HG02840 (cell line): ENCODE measurements at regions not wholly inside any gene's neighbourhood (a gene's known extent, or its start where the extent isn't known, plus 50 kb on each side); places are given as distances from the start of the nearest gene placed in this dataset.
"Not testable (repeated sequence)": the region's sequence is repeated elsewhere in the genome, so short reads cannot be mapped to it uniquely, and the experiment has no call there.

Experiments
- ATAC-seq: cut with Tn5 transposase; IDR thresholded peaks from one replicate; pipeline ENCODE4 v1.9.1; 2021; ENCODE audit warnings: mild to moderate bottlenecking, moderate library complexity, moderate number of reproducible peaks; ENCODE audit not compliant: unreplicated experiment, low FRiP score

- ATAC-seq, result no peak
Observed at GRCh38 chr17:77555121-77555591, 403.3 kb upstream of the TNRC6C start.

DNA sequence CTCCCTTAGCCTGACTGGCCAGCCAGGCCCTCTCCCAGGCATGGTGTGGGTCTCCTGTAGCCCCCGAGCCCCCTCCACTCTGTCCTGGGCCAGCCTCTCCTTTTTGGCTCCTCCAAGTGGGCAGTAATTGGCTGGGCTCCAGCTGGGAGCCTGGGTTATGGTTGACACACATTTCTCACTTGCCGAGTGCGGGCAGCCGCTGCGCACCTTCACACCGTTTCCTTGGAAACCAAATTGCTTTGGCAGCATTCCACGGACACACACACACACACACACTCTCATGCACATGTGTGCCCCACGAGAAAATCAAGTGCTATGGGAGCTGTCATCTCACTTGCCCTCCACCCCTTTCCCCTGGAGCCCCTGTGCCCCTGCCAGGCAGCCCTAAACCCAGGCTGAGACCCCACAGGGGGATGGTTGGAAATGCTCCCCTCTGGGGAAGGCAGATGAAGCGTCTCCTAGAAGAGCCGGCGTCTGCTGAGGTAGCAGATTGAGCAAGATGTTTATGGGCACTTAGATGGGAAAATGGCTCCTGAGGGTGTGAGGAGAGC is 402.7 kb upstream of the TNRC6C start:
- ATAC-seq, result no peak

DNA sequence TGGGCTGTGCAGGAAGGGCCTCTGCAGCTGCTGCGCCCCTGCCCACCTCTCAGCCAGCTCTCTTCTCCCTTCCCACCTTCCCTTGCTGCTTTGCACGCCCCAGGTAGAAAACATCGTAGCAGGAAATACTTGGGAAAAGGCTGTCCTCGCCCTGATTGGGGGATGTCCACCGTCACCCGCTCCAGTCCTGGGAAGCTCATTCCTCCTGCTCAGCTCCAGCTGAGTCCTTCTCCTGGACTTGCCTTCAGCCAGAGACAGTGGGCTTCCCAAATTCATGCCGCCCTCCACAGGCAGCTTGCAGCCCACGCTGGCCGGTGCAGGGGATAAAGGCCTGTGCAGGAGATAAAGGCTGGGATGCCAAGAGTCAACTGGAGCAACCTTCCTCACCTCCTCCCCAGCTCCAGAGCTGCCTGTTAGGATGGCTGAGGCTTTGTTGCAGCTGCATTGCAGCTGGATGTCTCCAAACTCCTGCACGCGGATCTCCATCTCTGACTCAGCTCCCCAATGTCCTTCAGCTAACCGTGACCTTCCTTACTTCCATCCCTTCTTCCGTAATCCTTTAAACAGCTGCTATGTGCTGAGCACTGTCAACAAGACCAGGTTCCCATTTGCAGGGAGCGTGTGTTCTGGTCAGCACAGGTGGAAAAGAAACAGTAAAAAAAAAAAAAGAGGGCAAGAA is 402.0 kb upstream of the TNRC6C start:
- ATAC-seq, result no peak

GRCh38 chr17:77558846-77559626 is 399.5 kb upstream of the TNRC6C start:
- no peak for ATAC-seq

GRCh38 chr17:77560381-77560780 is 398.1 kb upstream of the TNRC6C start:
- ATAC-seq, result no peak

DNA sequence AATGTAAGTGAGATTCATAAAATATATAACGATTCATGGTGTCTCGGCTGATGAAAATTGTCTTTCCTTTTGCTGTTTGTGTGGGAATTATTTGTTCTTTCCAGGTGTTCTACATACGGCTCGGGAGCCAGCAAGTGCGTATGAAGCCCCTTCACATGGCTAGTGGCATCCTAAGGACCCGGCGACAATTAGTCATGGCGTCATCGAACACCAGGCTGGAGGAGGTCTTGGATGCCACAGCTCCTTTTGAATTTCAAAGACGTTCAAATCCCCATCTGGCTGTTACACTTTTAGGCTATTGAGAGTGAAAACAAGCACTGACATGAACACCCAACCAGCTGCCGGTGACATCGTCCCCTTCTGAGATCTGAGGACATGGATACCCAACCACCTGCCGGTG is 397.7 kb upstream of the TNRC6C start:
- ATAC-seq, result no peak

DNA sequence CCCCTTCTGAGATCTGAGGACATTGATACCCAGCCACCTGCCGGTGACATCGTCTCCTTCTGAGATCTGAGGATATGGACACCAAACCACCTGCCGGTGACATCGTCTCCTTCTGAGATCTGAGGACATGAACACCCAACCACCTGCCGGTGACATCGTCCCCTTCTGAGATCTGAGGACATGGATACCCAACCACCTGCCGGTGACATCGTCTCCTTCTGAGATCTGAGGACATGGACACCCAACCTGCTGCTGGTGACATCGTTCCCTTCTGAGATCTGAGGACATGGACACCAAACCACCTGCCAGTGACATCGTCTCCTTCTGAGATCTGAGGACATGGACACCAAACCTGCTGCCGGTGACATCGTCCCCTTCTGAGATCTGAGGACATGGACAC is 396.1 kb upstream of the TNRC6C start:
- ATAC-seq, result not testable (repeated sequence)

DNA sequence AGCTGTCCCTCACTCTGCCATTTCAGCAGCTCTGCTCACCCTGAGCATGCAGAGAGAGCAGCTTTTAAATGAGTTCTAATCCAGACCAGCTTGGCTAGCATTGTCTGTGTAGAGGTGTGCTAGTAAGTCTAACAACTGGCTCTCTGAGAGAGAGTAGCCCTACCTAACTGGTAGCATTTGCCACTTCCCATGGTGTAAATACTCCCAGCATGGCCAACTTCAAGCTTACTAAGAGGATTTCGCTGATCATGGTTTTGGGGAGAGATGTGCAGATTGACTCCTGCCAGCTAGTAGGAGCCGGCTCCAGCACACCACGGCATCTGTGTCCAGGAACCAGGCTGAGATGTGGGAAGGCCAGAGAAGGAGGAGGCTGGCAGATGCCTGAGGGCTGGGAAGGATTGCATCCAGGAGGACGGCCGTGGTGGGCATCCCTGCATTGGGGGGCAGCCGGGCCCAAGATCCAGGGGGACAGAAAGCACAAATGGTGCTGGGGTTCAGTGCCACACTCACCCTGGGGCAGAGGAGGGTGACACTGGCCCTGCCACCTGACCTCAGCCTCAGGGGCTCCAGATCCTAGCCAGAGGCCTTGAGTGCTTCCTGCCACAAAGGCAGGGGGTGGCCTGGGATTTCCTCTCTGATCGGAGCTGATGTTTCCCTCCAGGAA is 394.9 kb upstream of the TNRC6C start:
- ATAC-seq, result no peak

- no peak for ATAC-seq
Observed at GRCh38 chr17:77564278-77564920, 394.1 kb upstream of the TNRC6C start.

DNA sequence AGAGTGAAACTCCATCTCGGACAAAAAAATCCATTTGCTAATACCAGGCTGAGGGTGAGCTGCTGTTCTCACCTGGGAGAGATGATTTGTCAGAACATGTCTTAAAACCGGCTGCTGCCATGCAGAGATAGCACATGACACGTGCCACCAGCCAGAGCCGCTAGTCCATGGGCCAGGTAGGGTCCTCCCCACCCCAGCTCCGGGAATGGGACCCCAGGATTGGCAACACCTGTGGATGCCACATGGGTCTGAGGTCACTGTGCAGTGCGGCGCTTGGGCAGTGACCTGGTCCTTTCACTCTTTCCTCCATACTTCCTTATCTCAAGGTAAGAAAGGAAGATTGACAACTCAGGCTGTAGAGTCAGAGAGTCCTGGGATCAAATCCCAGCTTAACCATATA is 393.3 kb upstream of the TNRC6C start:
- no peak for ATAC-seq

GRCh38 chr17:77566151-77566550 is 392.4 kb upstream of the TNRC6C start:
- no peak for ATAC-seq

GRCh38 chr17:77566566-77567138 is 391.9 kb upstream of the TNRC6C start:
- ATAC-seq, result no peak

- ATAC-seq, result no peak
Observed at GRCh38 chr17:77568540-77568939, 390.0 kb upstream of the TNRC6C start.

GRCh38 chr17:77569846-77570564 is 388.5 kb upstream of the TNRC6C start:
- no peak for ATAC-seq

GRCh38 chr17:77570565-77570898 is 388.0 kb upstream of the TNRC6C start:
- ATAC-seq, result no peak

DNA sequence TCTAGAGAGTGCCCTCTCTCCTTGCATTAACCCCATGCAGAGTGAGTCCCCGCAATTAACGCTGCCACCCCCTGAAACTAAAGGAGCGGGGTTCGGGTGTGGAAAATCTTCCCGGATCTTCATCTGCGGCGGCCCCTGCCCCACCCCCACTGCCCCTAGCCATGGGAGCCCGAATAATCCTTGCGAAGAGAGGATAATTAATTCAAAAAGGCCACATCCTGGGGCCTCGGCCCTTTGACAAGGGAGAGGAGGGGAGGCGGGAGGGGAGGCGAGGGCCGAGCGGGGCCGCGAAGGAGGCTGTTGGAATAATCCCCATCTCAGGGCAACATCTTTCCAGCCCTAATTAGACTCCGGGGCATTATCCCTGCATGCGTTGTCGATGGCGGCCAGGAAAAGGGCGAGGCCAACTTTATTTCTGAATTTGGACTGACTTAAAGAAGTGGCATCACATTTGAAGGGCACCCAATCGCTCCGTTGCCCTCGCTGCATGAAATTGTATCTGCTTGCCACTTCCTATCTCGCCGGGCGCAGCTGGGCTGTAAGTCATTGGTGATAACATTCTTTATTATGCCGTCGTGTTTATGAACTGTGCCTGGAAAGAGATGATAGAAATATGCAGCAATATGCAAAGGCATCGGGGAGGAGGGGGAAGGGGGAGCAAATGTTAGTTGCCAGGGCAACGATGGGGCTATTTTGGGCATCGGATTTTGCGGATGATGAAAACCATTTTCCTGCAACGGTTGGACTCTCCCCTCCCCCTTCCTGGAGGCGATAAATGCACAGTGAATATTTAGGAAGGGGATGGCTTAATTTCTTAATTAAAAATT is 387.1 kb upstream of the TNRC6C start:
- no peak for ATAC-seq

- ATAC-seq, result no peak
Observed at GRCh38 chr17:77572065-77572601, 386.4 kb upstream of the TNRC6C start.

DNA sequence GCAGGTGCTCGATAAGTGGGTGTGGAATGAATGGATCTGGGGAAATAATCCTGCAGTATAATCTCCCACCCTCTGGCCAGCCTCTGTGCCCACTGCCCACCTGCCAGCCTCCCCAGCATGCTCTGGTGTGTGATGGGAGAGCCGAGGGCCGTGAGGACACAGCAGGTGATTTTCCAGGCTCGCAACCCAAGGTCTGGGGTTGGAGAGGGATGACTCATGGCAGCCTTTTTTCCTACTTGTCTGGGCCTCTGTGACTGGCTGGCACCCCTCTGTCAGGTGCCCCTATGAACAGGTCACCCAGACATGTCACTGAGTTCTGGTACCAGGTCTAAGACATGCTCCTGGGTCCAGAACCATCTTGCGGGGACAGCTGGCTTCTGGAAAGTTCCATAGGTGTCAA is 385.7 kb upstream of the TNRC6C start:
- no peak for ATAC-seq

DNA sequence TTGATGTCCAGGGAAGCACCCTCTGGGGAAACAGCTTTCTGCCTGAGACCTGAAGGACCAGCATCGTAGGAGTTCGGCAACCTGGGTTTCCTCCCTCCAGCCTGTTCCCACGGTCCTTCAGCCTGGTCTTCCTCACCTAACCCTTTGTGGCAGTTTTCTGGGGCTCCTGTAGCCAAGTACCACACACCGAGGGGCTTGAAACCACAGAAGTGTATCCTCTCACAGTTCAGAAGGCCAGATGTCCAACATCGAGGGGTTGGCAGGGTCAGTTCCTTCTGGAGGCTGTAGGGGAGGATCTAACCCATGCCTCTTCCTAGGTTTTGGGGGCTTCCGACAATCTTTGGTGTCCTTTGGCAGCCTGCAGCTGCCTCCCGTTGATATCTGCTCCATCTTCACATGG is 381.0 kb upstream of the TNRC6C start:
- ATAC-seq, result no peak
